ACHN (cell line): ENCODE measurements at regions not wholly inside any gene's neighbourhood (a gene's known extent, or its start where the extent isn't known, plus 50 kb on each side); places are given as distances from the start of the nearest gene placed in this dataset.

ENCODE experiments used
- DNase-seq: peaks from one replicate; pipeline ENCODE4 v3.0.0-alpha.2; 2015
- in situ Hi-C: cut with HindIII; loops from 2 replicates; pipeline ENCODE4 v1.10.0; 2017; ENCODE audit warnings: low sequenced_read_pairs, low pct_ligation_motif_present, low pct_unique_long_range_greater_than_20kb

DNA sequence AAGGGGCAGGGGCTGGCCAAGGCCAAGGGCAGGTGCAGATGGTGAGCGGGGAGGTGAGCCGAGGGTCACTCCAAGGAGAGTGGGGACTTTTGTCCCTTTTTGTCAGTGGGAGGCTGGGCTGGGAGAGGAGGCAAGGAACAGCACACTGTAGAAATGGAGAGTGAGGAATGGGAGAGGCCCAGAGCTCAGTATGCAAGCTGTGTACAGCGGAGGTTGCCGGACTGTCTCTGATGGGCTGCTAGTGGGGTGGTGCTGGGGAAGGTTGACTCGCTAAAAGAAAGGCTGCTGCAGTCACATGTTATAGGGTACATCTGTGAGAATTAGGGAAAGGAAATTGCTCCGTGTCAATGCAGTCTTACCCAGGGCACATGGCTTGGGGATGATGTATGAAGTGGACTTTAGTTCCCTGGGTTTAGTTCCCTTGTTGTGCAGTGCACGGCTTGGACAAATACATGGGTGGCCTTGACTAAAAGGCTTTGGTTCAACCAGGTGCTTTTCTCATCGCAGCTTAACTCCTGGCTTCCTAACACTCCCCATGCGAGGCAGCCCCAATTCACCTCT, 57.1 kb upstream of the STX18 start:
- in situ Hi-C loops, result no loop called here

GRCh38 chr4:4596720-4597119, 54.9 kb upstream of the STX18 start:
- in situ Hi-C loops, result no loop called here
- no peak for DNase-seq

More for the DNA sequence above, 57.1 kb upstream of the STX18 start:
- no peak for DNase-seq

DNA sequence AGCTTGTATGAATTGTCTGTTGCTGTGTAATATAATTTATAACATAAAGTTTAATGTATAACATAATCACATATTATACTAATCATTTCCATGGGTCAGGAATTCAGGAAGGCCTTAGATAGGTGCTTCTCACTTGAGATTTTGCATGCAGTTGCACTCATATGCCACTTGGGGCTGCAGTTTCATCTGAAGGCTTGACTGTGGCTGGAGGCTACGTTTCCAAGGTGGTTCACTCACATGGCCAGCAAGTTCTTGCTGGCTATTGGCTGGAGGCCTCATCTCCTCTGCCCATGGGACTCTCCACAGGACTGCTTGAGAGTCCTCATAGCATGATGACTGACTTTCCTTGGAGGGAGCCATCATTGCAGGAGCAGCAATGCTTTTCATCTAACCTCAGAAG, 53.4 kb upstream of the STX18 start:
- in situ Hi-C loops, result no loop called here
- DNase-seq, result no peak

- in situ Hi-C loops, result no loop called here
These were observed 52.6 kb upstream of the STX18 start for GRCh38 chr4:4594285-4594920.

DNA sequence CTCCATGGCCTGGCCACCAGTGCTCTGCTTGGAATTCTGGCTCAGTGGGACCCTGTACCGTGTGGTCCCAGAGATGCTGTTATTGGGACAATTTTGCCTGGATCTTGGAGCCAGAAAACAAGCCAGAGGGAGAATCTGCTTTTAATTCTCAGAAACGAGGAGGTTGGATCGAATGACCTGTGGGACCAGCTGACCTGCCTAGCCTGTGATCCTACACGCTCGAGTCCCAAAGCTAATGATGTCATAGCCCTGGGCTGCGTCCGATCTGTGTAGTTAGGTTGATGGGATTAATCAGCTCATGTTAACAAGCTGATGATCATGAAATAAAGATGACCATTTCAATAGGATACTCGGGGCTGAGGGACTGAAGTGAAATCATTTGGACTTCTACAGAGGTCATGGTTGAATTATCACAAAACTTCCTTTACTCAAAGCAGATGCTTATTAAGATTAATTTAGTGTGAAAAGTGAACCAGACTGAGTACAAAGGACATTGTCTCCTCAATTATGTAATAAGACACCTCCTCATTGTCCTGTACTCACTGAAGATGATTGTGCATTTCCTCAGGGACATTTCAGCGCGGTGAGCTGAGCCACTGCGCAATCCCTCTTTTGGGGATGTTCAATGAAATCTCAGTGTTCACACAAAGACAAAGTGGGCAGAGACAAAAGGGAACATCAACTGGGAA, 51.9 kb upstream of the STX18 start:
- in situ Hi-C loops, result no loop called here
- no peak for DNase-seq

More at GRCh38 chr4:4594285-4594920, 52.6 kb upstream of the STX18 start:
- DNase-seq, result no peak

- DNase-seq, result no peak
- in situ Hi-C loops, result no loop called here
These were observed 50.6 kb upstream of the STX18 start for GRCh38 chr4:4592414-4592813.
